GM12872 (cell line): ENCODE measurements at regions not wholly inside any gene's neighbourhood (a gene's known extent, or its start where the extent isn't known, plus 50 kb on each side); places are given as distances from the start of the nearest gene placed in this dataset.

ENCODE experiments used
- CTCF ChIP-seq: IDR thresholded peaks from 3 replicates; pipeline ENCODE4 v1.5.1; 2011; ENCODE audit warnings: low read depth, mild to moderate bottlenecking, low read length, moderate library complexity; ENCODE audit not compliant: insufficient read depth

DNA sequence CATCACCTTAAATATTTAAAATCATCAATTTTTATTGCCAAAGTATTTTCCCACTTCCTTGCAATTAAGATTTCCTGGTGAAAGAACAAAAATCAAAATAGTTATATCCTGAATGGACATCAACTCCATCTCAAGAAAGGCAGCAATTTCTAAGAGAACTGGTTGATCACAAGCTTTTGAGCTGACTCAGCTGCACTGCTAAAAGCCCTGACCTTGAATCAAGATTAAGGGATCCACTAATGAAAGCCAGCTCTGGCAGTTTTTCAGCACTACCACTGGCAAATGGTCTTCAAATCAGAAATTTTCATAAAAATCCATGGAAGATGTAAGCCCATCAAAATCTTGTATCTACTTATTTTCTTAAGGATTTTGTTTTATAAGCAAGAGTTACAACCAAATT lies 123.4 kb downstream of the SLC6A15 start:
- TF ChIP-seq CTCF, result no peak

GRCh38 chr12:84787253-84787652 lies 125.3 kb downstream of the SLC6A15 start:
- TF ChIP-seq CTCF, result no peak

DNA sequence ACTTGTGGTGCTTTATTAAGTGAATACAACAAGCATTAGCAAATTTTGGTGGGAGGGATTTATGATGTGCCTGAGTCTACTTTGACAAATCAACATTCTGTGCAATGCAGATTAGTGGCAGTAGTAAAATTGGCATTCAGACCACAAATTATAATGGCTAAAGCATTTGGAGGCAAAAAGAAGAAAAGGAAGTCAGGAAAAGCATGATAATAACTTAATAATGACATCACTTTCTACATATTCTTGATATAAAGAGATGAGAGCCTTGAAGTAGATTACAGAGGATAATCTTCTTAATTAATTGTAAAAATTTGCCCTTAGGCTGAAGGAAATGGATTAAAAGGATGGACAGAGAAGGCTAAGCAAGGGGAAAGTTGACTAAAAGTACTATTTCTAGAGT lies 126.0 kb downstream of the SLC6A15 start:
- TF ChIP-seq CTCF, result no peak

DNA sequence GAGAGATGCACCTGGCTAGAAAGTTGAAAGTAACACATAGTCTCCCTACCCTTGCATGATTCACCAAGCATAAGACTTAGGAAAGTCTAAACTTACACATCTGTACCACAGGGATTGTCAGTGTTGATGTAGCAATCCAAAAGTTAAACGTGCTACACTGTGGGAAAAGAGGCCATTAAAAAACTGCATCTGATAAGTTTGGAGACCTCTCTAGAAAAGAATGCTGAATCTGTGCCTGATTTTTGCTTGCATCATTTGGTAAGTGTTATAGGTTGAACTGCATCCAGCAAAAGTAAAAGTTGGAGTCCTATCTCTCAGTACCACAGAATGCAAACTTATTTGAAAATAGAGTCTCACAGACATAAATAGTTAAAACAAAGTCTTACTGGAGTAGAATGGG lies 126.6 kb downstream of the SLC6A15 start:
- TF ChIP-seq CTCF, result no peak

DNA sequence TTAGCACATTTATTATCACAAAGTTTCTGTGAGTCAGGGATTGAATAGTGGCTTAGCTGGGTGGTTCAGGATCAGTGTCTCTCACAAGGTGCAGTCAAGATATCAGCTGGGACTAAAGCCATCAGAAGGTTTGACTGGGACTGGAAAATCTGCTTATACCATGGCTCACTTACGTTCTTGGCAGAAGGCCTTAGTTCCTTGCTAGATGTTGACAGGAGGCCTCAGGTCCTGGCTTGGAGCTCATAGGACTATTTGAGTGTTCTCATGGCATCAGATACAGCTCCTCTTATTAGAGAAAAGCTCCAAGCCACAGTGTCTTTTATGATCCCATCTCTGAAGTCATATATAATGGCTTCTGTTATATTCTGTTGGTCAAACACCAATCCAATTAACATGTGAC lies 127.3 kb downstream of the SLC6A15 start:
- TF ChIP-seq CTCF, result no peak

DNA sequence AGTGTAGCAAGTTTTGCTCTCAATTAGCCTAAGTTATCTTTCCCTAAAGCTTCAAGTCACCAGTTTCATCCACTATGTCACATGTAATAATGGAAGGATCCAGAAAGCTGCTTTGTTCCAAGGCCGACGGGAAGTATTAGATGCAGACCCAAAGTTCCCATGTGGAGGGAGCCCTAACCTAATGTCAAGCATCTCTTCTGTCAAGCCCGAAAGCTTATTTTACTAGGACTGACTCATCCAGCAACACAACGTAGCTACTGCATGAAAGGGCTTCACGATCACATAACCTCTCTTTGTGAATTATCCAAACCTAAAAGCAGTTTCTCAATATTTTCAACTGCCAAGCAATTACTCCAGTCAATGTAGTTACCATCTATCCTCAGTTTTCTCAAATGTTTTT lies 133.4 kb downstream of the SLC6A15 start:
- no peak for TF ChIP-seq CTCF

GRCh38 chr12:84772281-84772680 lies 140.3 kb downstream of the SLC6A15 start:
- TF ChIP-seq CTCF, result no peak

- TF ChIP-seq CTCF, result no peak
These were observed 145.5 kb downstream of the SLC6A15 start for GRCh38 chr12:84767079-84767478.
